ENCODE measurements at regions not wholly inside any gene's neighbourhood (a gene's known extent, or its start where the extent isn't known, plus 50 kb on each side); places are given as distances from the start of the nearest gene placed in this dataset.

DNA sequence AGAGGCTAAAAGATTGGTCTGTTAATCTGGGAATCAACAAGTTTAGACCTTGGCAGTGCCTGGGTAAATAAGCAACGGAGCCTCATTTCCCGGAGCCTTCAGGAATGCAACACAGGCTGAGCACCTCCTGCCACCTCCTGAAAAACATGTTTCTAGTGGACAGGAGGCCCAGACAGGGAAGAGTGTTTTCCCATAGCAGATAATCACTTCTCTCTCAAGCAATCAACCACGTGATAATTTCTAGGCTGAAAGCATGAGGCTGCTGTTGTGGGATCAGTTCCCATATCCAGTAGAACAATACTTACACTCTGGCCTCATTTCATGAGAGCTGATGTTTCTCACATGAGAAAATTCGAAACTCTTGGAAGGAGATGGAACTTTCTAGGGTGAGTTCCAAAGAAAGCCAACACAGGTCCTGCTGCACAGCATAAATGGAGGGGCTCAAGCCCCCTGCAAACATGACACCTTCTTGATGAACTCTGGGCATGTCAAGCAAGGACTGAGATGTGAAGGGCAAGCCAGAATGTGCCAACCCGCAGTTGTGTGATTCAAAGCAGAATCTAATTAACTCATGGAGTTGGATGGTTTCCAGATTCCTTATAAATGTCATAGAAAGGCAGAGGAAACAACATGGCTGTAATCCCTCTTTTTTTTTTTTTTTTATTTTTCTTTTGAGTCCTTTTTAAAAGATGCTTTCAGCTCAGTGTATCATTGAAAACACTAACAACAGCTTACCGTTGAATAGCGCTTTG lies 228.5 kb upstream of the SESN3 start:
- TF ChIP-seq EZH2 (IDR thresholded peaks at IDR 0.05; ENCODE audit: borderline replicate concordance, low read length), result no peak
- TF ChIP-seq, protein P1, sequence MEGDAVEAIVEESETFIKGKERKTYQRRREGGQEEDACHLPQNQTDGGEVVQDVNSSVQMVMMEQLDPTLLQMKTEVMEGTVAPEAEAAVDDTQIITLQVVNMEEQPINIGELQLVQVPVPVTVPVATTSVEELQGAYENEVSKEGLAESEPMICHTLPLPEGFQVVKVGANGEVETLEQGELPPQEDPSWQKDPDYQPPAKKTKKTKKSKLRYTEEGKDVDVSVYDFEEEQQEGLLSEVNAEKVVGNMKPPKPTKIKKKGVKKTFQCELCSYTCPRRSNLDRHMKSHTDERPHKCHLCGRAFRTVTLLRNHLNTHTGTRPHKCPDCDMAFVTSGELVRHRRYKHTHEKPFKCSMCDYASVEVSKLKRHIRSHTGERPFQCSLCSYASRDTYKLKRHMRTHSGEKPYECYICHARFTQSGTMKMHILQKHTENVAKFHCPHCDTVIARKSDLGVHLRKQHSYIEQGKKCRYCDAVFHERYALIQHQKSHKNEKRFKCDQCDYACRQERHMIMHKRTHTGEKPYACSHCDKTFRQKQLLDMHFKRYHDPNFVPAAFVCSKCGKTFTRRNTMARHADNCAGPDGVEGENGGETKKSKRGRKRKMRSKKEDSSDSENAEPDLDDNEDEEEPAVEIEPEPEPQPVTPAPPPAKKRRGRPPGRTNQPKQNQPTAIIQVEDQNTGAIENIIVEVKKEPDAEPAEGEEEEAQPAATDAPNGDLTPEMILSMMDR (conservative IDR thresholded peaks at IDR 0.05 in 1 of 2, IDR thresholded peaks at IDR 0.05 in 1 of 2; ENCODE audit: extremely low read depth in 1 of 2, insufficient read depth in 1 of 2, low read depth in 1 of 2, low read length in 2 of 2), result no peak

Data from mammary epithelial cell (primary cell).